ENCODE measurements at regions not wholly inside any gene's neighbourhood (a gene's known extent, or its start where the extent isn't known, plus 50 kb on each side); places are given as distances from the start of the nearest gene placed in this dataset.

DNA sequence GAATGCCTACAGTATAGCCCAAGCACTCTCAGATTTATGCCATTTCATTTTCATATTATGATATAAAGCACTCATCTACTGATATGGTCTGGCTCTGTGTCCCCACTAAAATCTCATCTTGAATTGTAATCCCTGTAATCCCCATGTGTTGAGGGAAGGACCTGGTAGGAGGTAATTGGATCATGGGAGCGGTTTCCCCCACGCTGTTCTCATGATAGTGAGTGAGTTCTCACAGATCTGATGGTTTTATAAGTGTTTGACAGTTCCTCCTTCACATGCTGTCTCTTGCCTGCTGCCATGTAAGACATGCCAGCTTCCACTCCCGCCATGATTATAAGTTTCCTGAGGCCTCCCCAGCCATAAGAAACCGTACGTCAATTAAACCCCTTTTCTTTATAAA, 171.7 kb downstream of the OTOR start:
- Histone ChIP-seq H3K27me3 (ENCODE audit: control insufficient read depth, insufficient read depth, low read length) (no peaks in the 10 kb centered on the region), H3K4me1 (ENCODE audit: control insufficient read depth, low read depth, low read length) (peaks cover 16% of the 10 kb centered on the region), H3K4me3 (ENCODE audit: low read length) (no peak overlapping the region), H3K9ac (ENCODE audit: low read length) (no peak overlapping the region), H3K36me3 (ENCODE audit: control insufficient read depth, low read depth, low read length) (no peaks in the 10 kb centered on the region), H3K9me3 (ENCODE audit: control insufficient read depth, low read depth, low read length) (no peaks in the 10 kb centered on the region), H3K27ac (ENCODE audit: low read length) (no peak overlapping the region)

DNA sequence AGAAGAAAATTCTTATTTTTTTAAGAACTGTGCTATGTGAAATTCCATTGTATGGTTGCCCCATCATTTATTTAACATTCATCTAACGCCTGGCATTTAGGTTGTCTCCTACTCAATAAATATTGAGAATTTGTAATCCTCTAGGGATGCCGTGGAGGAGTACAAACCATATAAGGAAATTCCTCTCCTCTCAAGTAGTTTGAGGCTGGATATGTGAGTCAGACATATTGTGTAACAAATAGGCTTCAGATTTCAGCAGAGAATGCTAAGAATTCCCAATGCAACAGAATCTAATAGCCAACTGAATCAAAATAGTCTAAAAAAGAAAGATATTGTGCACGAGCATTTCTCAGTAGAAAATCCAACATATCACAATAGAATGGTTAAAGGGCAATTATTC, 174.7 kb downstream of the OTOR start:
- Histone ChIP-seq H3K27ac (ENCODE audit: low read length) (no peak overlapping the region), H3K36me3 (ENCODE audit: control insufficient read depth, low read depth, low read length) (no peaks in the 10 kb centered on the region), H3K4me3 (ENCODE audit: low read length) (no peak overlapping the region), H3K9ac (ENCODE audit: low read length) (no peak overlapping the region), H3K27me3 (ENCODE audit: control insufficient read depth, insufficient read depth, low read length) (no peaks in the 10 kb centered on the region), H3K4me1 (ENCODE audit: control insufficient read depth, low read depth, low read length) (peaks cover 3% of the 10 kb centered on the region), H3K9me3 (ENCODE audit: control insufficient read depth, low read depth, low read length) (no peaks in the 10 kb centered on the region)

DNA sequence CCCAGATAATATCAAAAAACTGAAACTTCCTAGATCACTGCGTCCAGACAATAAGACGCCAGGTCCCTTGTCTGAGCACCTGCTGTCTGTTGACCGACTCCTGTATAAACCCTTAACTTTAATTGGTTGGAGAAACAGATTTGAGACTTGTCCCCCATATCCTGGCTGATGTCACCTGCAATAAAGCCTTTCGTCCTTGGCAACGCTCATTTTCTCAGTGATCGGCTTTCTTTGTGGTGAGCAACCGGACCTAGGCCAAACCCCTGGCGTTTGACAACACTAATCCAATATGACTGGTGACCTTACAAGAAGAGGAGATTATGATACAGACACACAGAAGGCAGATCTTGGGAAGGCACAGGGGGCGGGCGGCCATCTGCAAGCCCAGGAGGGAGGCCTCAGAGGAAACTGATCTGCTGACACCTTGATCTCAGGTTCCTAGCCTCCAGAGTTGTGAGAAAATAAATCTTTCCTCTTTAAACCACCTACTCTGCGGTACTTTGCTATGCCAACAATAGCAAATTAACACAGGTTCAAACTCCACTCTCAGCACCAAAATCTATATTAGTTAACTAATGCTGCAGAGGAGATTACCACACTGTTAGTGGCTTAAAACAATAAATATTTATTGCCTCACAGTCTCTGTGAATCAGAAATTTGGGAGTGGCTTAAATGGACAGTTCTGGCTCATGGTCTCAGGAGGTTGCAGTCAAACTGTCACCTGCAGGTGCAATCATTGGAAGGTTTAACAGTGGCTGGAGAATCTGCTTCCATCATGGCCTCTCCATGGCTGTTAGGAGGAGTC, 178.7 kb downstream of the OTOR start:
- H3K36me3 ChIP-seq (ENCODE audit: control insufficient read depth, low read depth, low read length), result no peaks in the 10 kb centered on the region
- no peaks in the 10 kb centered on the region for H3K27me3 ChIP-seq (ENCODE audit: control insufficient read depth, insufficient read depth, low read length)
- no peaks in the 10 kb centered on the region for H3K9me3 ChIP-seq (ENCODE audit: control insufficient read depth, low read depth, low read length)
- no peak overlapping the region for H3K9ac ChIP-seq (ENCODE audit: low read length)
- peaks cover 3% of the 10 kb centered on the region for H3K4me1 ChIP-seq (ENCODE audit: control insufficient read depth, low read depth, low read length)
- H3K27ac ChIP-seq (ENCODE audit: low read length), result no peak overlapping the region
- H3K4me3 ChIP-seq (ENCODE audit: low read length), result no peak overlapping the region

DNA sequence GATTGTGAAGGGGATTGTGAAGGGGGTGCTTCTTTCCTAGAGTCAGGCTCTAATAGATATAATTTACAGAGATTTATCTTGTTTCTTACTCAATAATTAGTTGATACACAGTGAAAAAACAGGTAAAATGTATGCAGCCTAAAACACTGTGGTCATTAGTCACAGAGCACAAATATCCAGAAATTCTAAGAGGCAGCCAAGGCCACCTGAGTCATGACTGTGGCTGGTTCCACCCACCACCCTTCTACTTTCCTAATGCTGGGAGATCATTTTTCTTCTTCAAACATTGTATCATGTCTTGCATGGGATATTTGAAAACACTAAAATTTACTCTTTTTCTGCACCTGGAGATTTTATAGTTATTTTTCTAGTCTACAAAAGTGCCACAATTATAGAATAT, 181.6 kb downstream of the OTOR start:
- H3K9me3 ChIP-seq (ENCODE audit: control insufficient read depth, low read depth, low read length), result no peaks in the 10 kb centered on the region

DNA sequence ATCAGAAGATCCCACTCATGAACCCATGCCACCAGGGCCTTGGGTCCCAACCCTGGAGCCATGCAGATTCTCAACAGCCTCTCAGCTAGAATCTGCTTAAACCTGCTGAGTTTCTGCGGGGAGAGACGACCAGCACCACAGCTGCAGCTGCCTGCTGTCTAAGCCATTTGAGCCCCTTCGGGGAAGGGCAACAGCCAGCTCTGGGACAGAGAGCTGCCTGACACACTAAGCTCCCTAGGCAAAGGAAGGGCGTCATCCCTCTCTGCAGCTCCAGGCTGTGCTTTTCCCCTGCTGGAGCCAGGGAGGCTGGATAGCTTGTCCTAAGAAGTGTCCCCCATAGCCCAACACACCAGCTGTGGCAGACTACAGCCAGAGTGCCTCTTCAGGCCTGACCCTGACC, 182.5 kb downstream of the OTOR start:
- Histone ChIP-seq H3K27ac (ENCODE audit: low read length) (no peak overlapping the region), H3K4me1 (ENCODE audit: control insufficient read depth, low read depth, low read length) (no peaks in the 10 kb centered on the region), H3K36me3 (ENCODE audit: control insufficient read depth, low read depth, low read length) (no peaks in the 10 kb centered on the region), H3K27me3 (ENCODE audit: control insufficient read depth, insufficient read depth, low read length) (no peaks in the 10 kb centered on the region), H3K9me3 (ENCODE audit: control insufficient read depth, low read depth, low read length) (no peaks in the 10 kb centered on the region), H3K9ac (ENCODE audit: low read length) (no peak overlapping the region), H3K4me3 (ENCODE audit: low read length) (no peak overlapping the region)

More for the DNA sequence above, 181.6 kb downstream of the OTOR start:
- no peaks in the 10 kb centered on the region for H3K27me3 ChIP-seq (ENCODE audit: control insufficient read depth, insufficient read depth, low read length)
- no peaks in the 10 kb centered on the region for H3K36me3 ChIP-seq (ENCODE audit: control insufficient read depth, low read depth, low read length)
- no peak overlapping the region for H3K27ac ChIP-seq (ENCODE audit: low read length)
- H3K4me3 ChIP-seq (ENCODE audit: low read length), result no peak overlapping the region
- no peaks in the 10 kb centered on the region for H3K4me1 ChIP-seq (ENCODE audit: control insufficient read depth, low read depth, low read length)
- no peak overlapping the region for H3K9ac ChIP-seq (ENCODE audit: low read length)

DNA sequence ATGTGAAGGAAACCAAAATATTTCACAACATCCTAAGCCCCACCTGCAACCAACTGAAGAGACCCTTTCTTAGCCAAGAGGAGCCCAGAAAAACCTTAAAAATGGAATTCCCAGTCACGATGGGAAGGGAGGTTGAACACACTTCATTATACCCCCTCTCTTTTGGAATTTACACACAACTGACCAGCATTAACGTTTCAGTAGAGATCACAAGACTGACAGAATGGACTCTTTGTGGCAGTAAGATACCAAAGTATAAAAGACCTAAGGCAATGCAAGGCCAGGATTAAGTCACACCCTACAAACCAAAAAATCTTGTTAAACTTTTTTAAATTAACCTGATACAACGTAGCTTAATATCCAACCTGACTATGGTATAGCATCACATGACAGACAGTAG, 190.9 kb downstream of the OTOR start:
- Histone ChIP-seq H3K27ac (ENCODE audit: low read length) (no peak overlapping the region), H3K4me3 (ENCODE audit: low read length) (no peak overlapping the region), H3K9ac (ENCODE audit: low read length) (no peak overlapping the region), H3K9me3 (ENCODE audit: control insufficient read depth, low read depth, low read length) (no peaks in the 10 kb centered on the region), H3K4me1 (ENCODE audit: control insufficient read depth, low read depth, low read length) (peaks cover 25% of the 10 kb centered on the region), H3K36me3 (ENCODE audit: control insufficient read depth, low read depth, low read length) (no peaks in the 10 kb centered on the region), H3K27me3 (ENCODE audit: control insufficient read depth, insufficient read depth, low read length) (no peaks in the 10 kb centered on the region)

DNA sequence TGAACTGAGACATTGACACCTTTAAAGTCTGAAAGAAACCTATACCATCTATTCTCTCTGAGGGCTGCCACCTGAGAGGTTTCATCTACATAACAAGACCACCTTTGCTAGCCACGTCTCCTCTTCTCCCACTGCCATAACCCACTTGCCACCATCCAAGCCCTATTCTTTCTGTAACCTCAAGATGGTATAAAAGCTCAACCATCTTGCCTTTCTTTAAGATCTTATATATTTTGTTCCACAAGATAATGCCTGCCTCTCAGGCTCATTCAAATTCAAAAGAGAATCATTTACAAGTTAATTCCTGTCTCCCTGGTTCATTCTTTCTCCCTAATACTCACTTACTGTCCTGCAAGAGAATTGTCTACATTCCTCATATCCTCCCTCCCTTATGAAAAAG, 192.5 kb downstream of the OTOR start:
- Histone ChIP-seq H3K9ac (ENCODE audit: low read length) (no peak overlapping the region), H3K27me3 (ENCODE audit: control insufficient read depth, insufficient read depth, low read length) (no peaks in the 10 kb centered on the region), H3K4me1 (ENCODE audit: control insufficient read depth, low read depth, low read length) (peaks cover 39% of the 10 kb centered on the region), H3K27ac (ENCODE audit: low read length) (no peak overlapping the region), H3K36me3 (ENCODE audit: control insufficient read depth, low read depth, low read length) (no peaks in the 10 kb centered on the region), H3K4me3 (ENCODE audit: low read length) (no peak overlapping the region), H3K9me3 (ENCODE audit: control insufficient read depth, low read depth, low read length) (no peaks in the 10 kb centered on the region)

DNA sequence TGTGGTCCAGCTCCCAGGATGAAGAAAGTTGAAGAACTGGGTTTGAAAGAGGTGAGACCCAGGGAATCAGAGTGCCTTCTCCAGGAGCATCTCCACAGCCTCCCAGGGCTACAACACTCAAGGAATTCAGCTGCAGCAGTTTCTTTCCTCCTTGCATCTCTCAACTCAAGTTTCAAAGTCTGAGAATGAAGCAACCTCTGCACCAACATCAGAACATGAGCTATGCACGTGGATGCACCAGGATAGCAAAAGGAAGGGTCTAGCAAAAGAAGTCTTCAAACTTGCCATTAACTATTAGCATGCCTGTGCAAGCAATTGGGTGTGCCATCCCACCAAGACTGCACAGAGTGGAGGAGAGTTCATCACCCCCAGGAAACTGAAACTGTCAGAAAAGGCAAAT, 193.9 kb downstream of the OTOR start:
- Histone ChIP-seq H3K27ac (ENCODE audit: low read length) (no peak overlapping the region), H3K9me3 (ENCODE audit: control insufficient read depth, low read depth, low read length) (no peaks in the 10 kb centered on the region), H3K4me3 (ENCODE audit: low read length) (no peak overlapping the region), H3K36me3 (ENCODE audit: control insufficient read depth, low read depth, low read length) (no peaks in the 10 kb centered on the region), H3K4me1 (ENCODE audit: control insufficient read depth, low read depth, low read length) (peaks cover 39% of the 10 kb centered on the region), H3K27me3 (ENCODE audit: control insufficient read depth, insufficient read depth, low read length) (no peaks in the 10 kb centered on the region), H3K9ac (ENCODE audit: low read length) (no peak overlapping the region)

DNA sequence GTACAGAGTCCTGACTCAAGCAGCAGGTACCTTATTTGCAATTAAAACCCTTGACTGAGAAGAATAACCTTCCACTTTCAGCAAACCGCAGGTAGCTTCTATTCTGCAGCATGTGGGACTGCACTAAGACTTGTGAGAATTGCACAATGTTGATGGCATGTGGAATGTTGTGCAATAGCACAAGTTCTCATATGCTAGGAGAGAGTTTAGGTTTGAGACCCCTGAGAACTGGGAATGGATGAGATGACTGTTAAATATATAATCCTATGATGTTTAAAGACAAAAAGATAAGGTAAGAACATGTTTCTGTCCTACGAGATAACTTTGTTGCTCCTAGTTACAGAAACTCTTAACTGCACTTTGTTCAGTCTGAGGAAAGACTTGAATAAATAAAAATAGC, 194.6 kb downstream of the OTOR start:
- no peaks in the 10 kb centered on the region for H3K27me3 ChIP-seq (ENCODE audit: control insufficient read depth, insufficient read depth, low read length)
- H3K36me3 ChIP-seq (ENCODE audit: control insufficient read depth, low read depth, low read length), result no peaks in the 10 kb centered on the region
- no peak overlapping the region for H3K9ac ChIP-seq (ENCODE audit: low read length)
- H3K9me3 ChIP-seq (ENCODE audit: control insufficient read depth, low read depth, low read length), result no peaks in the 10 kb centered on the region
- no peak overlapping the region for H3K4me3 ChIP-seq (ENCODE audit: low read length)
- peaks cover 39% of the 10 kb centered on the region for H3K4me1 ChIP-seq (ENCODE audit: control insufficient read depth, low read depth, low read length)
- H3K27ac ChIP-seq (ENCODE audit: low read length), result no peak overlapping the region

DNA sequence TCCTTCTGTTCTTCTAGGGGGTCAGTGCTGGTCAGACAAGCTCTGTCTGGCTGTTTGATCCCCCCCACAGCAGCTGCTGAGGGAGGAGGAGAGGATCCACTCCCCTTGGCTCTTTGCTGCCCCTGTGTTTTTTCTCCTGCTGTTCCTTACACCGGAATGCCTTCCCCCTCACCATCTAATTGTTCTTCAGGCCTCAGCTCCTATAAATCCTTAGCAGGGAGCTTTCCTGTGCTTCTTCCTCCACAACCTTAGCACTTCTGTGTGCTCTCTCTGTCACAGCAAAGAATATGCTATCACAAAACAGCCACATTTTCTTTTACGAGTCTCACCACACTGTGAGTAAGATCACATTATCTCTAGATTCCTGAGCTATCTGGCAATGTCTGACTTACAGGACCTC, 196.6 kb downstream of the OTOR start:
- H3K36me3 ChIP-seq (ENCODE audit: control insufficient read depth, low read depth, low read length), result no peaks in the 10 kb centered on the region
- no peak overlapping the region for H3K27ac ChIP-seq (ENCODE audit: low read length)

DNA sequence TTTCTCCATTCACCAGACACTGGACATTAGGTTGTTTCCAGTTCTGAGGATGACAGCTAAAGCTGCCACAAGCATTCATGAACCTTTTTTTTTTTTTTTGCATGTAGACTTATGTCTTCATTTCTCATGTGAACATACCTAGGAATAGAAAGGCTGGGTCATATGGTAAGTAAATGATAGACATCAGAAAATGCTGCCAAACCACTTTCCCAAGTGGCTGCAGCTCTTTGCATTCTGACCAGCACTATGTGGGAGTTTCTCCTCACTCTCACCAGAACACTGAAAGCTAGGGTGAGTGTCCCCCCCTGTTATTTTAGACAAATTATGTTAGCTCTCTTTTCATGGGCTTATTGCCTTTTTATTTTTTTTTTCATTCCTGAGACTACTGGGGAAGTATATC, 197.5 kb downstream of the OTOR start:
- H3K4me1 ChIP-seq (ENCODE audit: control insufficient read depth, low read depth, low read length), result peaks cover 30% of the 10 kb centered on the region
- no peaks in the 10 kb centered on the region for H3K9me3 ChIP-seq (ENCODE audit: control insufficient read depth, low read depth, low read length)
- H3K4me3 ChIP-seq (ENCODE audit: low read length), result no peak overlapping the region
- no peaks in the 10 kb centered on the region for H3K36me3 ChIP-seq (ENCODE audit: control insufficient read depth, low read depth, low read length)
- no peaks in the 10 kb centered on the region for H3K27me3 ChIP-seq (ENCODE audit: control insufficient read depth, insufficient read depth, low read length)
- no peak overlapping the region for H3K9ac ChIP-seq (ENCODE audit: low read length)
- H3K27ac ChIP-seq (ENCODE audit: low read length), result no peak overlapping the region

More for the DNA sequence above, 196.6 kb downstream of the OTOR start:
- Histone ChIP-seq H3K9me3 (ENCODE audit: control insufficient read depth, low read depth, low read length) (no peaks in the 10 kb centered on the region), H3K4me1 (ENCODE audit: control insufficient read depth, low read depth, low read length) (peaks cover 37% of the 10 kb centered on the region), H3K4me3 (ENCODE audit: low read length) (no peak overlapping the region), H3K27me3 (ENCODE audit: control insufficient read depth, insufficient read depth, low read length) (no peaks in the 10 kb centered on the region), H3K9ac (ENCODE audit: low read length) (no peak overlapping the region)

DNA sequence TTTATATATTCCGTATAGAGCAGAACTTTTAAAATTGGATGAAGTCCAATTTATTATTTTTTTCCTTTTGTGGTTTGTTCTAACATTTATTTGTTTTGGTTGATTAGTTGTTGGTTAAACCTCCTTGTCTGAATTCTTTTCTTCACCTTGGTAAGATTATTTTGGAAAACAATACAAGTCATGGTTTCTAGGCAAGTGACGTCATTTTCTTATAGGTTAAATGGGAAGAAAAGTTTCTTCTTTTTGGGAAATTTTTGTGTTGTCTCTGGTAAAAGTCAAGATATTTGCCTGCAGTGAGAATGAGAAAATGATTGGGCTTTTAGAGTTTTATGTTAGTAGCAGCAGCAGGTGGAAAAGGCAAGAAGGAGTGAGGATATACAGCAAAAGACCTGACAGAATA, 197.9 kb downstream of the OTOR start:
- H3K27ac ChIP-seq (ENCODE audit: low read length), result no peak overlapping the region
- no peaks in the 10 kb centered on the region for H3K36me3 ChIP-seq (ENCODE audit: control insufficient read depth, low read depth, low read length)
- H3K27me3 ChIP-seq (ENCODE audit: control insufficient read depth, insufficient read depth, low read length), result no peaks in the 10 kb centered on the region
- no peak overlapping the region for H3K9ac ChIP-seq (ENCODE audit: low read length)
- peaks cover 25% of the 10 kb centered on the region for H3K4me1 ChIP-seq (ENCODE audit: control insufficient read depth, low read depth, low read length)
- H3K4me3 ChIP-seq (ENCODE audit: low read length), result no peak overlapping the region
- H3K9me3 ChIP-seq (ENCODE audit: control insufficient read depth, low read depth, low read length), result no peaks in the 10 kb centered on the region
